ENCODE measurements at regions not wholly inside any gene's neighbourhood (a gene's known extent, or its start where the extent isn't known, plus 50 kb on each side); places are given as distances from the start of the nearest gene placed in this dataset.

- intact Hi-C loops (cut with DNase I; ENCODE audit: low total_unique reads), result no loop called here
- H3K9me3 ChIP-seq, result no peaks in the 10 kb centered on the region
Observed at GRCh38 chr1:63112155-63112900, 210.0 kb upstream of the FOXD3 start.

GRCh38 chr1:63115527-63115926 is 206.8 kb upstream of the FOXD3 start:
- ATAC-seq (no peak), DNase-seq (no peak)
- Histone ChIP-seq H3K9me3 (no peaks in the 10 kb centered on the region), H3K36me3 (no peaks in the 10 kb centered on the region), H3K4me1 (no peaks in the 10 kb centered on the region), H3K27ac (no peak overlapping the region), H3K27me3 (no peaks in the 10 kb centered on the region), H3K4me3 (no peak overlapping the region)
- intact Hi-C loops (cut with DNase I; ENCODE audit: low total_unique reads), result no loop called here
- in situ Hi-C loops (cut with MboI; ENCODE audit: low sequenced_read_pairs in 4 of 4), result no loop called here
- TF ChIP-seq POLR2A (IDR thresholded peaks at IDR 0.05), result no peak
- no peak for TF ChIP-seq CTCF (IDR thresholded peaks at IDR 0.05 in 4 of 5, conservative IDR thresholded peaks at IDR 0.05 in 1 of 5)

More at GRCh38 chr1:63112155-63112900, 210.0 kb upstream of the FOXD3 start:
- in situ Hi-C loops (cut with MboI; ENCODE audit: low sequenced_read_pairs in 4 of 4), result no loop called here
- no peaks in the 10 kb centered on the region for H3K4me1 ChIP-seq
- DNase-seq, result no peak
- no peak for TF ChIP-seq CTCF (IDR thresholded peaks at IDR 0.05 in 4 of 5, conservative IDR thresholded peaks at IDR 0.05 in 1 of 5)
- no peak for TF ChIP-seq POLR2A (IDR thresholded peaks at IDR 0.05)
- no peak overlapping the region for H3K4me3 ChIP-seq
- H3K27me3 ChIP-seq, result no peaks in the 10 kb centered on the region
- no peak overlapping the region for H3K27ac ChIP-seq
- H3K36me3 ChIP-seq, result no peaks in the 10 kb centered on the region
- ATAC-seq, result no peak

- in situ Hi-C loops (cut with MboI; ENCODE audit: low sequenced_read_pairs in 4 of 4) (no loop called here), intact Hi-C loops (cut with DNase I; ENCODE audit: low total_unique reads) (no loop called here)
- ATAC-seq (no peak), DNase-seq (no peak)
- Histone ChIP-seq H3K27me3 (no peaks in the 10 kb centered on the region), H3K4me3 (no peak overlapping the region), H3K4me1 (no peaks in the 10 kb centered on the region), H3K27ac (no peak overlapping the region), H3K36me3 (no peaks in the 10 kb centered on the region), H3K9me3 (no peaks in the 10 kb centered on the region)
- TF ChIP-seq POLR2A (IDR thresholded peaks at IDR 0.05), result no peak
- TF ChIP-seq CTCF (IDR thresholded peaks at IDR 0.05 in 4 of 5, conservative IDR thresholded peaks at IDR 0.05 in 1 of 5), result no peak
Observed at GRCh38 chr1:63116016-63116415, 206.4 kb upstream of the FOXD3 start.

- intact Hi-C loops (cut with DNase I; ENCODE audit: low total_unique reads) (no loop called here), in situ Hi-C loops (cut with MboI; ENCODE audit: low sequenced_read_pairs in 4 of 4) (no loop called here)
- ATAC-seq (no peak), DNase-seq (no peak)
- TF ChIP-seq CTCF (IDR thresholded peaks at IDR 0.05 in 4 of 5, conservative IDR thresholded peaks at IDR 0.05 in 1 of 5) (no peak), POLR2A (IDR thresholded peaks at IDR 0.05) (no peak)
- Histone ChIP-seq H3K9me3 (no peaks in the 10 kb centered on the region), H3K27ac (no peak overlapping the region), H3K36me3 (no peaks in the 10 kb centered on the region), H3K27me3 (no peaks in the 10 kb centered on the region), H3K4me1 (no peaks in the 10 kb centered on the region), H3K4me3 (no peak overlapping the region)
Observed at GRCh38 chr1:63119575-63120155, 202.7 kb upstream of the FOXD3 start.

Measured in gastrocnemius medialis (tissue), 4 donors.